ENCODE measurements at regions not wholly inside any gene's neighbourhood (a gene's known extent, or its start where the extent isn't known, plus 50 kb on each side); places are given as distances from the start of the nearest gene placed in this dataset.

DNA sequence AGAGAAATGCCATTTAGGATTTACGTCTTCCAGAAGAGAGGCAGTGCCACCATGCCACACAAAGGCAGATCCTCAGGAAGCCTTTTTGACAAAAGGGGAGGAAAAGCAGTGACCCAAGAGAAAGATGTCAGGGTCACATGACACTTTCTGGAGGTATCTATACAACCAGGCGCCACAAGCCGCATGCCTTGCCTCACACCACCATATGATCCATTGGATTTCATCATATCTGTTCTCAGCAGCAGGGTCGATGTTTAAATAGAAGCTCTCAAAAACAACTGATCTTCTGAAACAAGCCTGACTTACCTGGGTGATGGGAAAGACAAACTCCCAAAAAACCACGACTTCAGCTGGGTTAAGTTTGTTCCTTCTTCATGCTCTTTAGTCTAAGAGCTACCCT is 52.5 kb upstream of the UNC5B start:
- no peak for TF ChIP-seq POLR2A (IDR thresholded peaks at IDR 0.05; ENCODE audit: low read depth)
- TF ChIP-seq, protein P1, sequence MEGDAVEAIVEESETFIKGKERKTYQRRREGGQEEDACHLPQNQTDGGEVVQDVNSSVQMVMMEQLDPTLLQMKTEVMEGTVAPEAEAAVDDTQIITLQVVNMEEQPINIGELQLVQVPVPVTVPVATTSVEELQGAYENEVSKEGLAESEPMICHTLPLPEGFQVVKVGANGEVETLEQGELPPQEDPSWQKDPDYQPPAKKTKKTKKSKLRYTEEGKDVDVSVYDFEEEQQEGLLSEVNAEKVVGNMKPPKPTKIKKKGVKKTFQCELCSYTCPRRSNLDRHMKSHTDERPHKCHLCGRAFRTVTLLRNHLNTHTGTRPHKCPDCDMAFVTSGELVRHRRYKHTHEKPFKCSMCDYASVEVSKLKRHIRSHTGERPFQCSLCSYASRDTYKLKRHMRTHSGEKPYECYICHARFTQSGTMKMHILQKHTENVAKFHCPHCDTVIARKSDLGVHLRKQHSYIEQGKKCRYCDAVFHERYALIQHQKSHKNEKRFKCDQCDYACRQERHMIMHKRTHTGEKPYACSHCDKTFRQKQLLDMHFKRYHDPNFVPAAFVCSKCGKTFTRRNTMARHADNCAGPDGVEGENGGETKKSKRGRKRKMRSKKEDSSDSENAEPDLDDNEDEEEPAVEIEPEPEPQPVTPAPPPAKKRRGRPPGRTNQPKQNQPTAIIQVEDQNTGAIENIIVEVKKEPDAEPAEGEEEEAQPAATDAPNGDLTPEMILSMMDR (IDR thresholded peaks at IDR 0.05), result no peak
- no peak for TF ChIP-seq EP300 (IDR thresholded peaks at IDR 0.05)
- no peak for TF ChIP-seq POLR2AphosphoS5 (IDR thresholded peaks at IDR 0.05)
